GM12878 (cell line): ENCODE measurements at regions not wholly inside any gene's neighbourhood (a gene's known extent, or its start where the extent isn't known, plus 50 kb on each side); places are given as distances from the start of the nearest gene placed in this dataset.

ENCODE experiments used
- ATAC-seq: fragments of 200-7000 bp; cut with Tn5 transposase; 3 replicates; pipeline ENCODE4 v1.9.1; 2020; ENCODE audit warnings: mild to moderate bottlenecking, moderate library complexity
- BruUV-seq: library from RNA; stranded (reverse); fragments of 400-500 nt; replicated peaks from 2 replicates; lab custom pipeline; 2021; lab: Mats Ljungman, UMichigan
- CTCF ChIA-PET: fragments of 300-600 bp; sonication (Branson Sonifier 250); formaldehyde crosslinking; extraction: SDS; loops from one replicate; lab custom pipeline; 2021; ENCODE audit warnings: inconsistent platforms; lab: Yijun Ruan, JAX
- POLR2A ChIA-PET: fragments of 350-600 bp; formaldehyde crosslinking; extraction: SDS; loops from one replicate; lab custom pipeline; 2021; ENCODE audit warnings: inconsistent platforms; lab: Charles Lee
- RAD21 ChIA-PET: fragments of 300-600 bp; sonication (Branson Sonifier 250); formaldehyde crosslinking; loops from one replicate; lab custom pipeline; 2023; ENCODE audit warnings: antibody characterized with exemption; ENCODE audit not compliant: unreplicated experiment; lab: Charles Lee
- SMC1A ChIA-PET: fragments of 300-600 bp; sonication (Branson Sonifier 250); formaldehyde crosslinking; loops from one replicate; lab custom pipeline; 2023; ENCODE audit not compliant: unreplicated experiment, uncharacterized antibody; lab: Charles Lee
- DNase-seq: peaks from one replicate; pipeline ENCODE4 v3.0.0-alpha.2; 2011; ENCODE audit warnings: low read depth, low spot score
- FAIRE-seq: peaks from 3 replicates; lab custom pipeline; 2011; peaks lifted over from hg19 to GRCh38; lab: Jason Lieb, UNC
- H2AFZ ChIP-seq: 2 replicates; pipeline ENCODE4 v1.6.0; 2011; ENCODE audit warnings: low read depth, low read length, control low read depth; ENCODE audit not compliant: control insufficient read depth
- H3K27ac ChIP-seq: 2 replicates; pipeline ENCODE4 v1.5.1; 2011; ENCODE audit warnings: control low read depth; ENCODE audit not compliant: control insufficient read depth, insufficient read depth
- H3K27me3 ChIP-seq, 2 experiments: replicated peaks in 1 of 2; 2 replicates each; pipeline versions ENCODE4 v1.6.0 to v1.6.1; 2011; ENCODE audit warnings: low read length in 1 of 2; ENCODE audit not compliant: control insufficient read depth in 2 of 2, insufficient read depth in 2 of 2
- H3K36me3 ChIP-seq, 2 experiments: 2 replicates each; pipeline ENCODE4 v1.5.1; 2011; ENCODE audit warnings: low read length in 1 of 2; ENCODE audit not compliant: control insufficient read depth in 2 of 2, insufficient read depth in 2 of 2
- H3K4me1 ChIP-seq: 2 replicates; pipeline ENCODE4 v1.6.1; 2011; ENCODE audit warnings: mild to moderate bottlenecking, low read length, moderate library complexity, mixed read lengths; ENCODE audit not compliant: control insufficient read depth, insufficient read depth
- H3K4me2 ChIP-seq: 2 replicates; pipeline ENCODE4 v1.6.0; 2011; ENCODE audit warnings: control low read depth; ENCODE audit not compliant: control insufficient read depth, insufficient read depth
- H3K4me3 ChIP-seq: fragments of 200-600 bp; sonication (generic); 2 replicates; pipeline ENCODE4 v1.5.1; 2016
- H3K79me2 ChIP-seq: 2 replicates; pipeline ENCODE4 v1.6.0; 2011; ENCODE audit warnings: low read length; ENCODE audit not compliant: control insufficient read depth, insufficient read depth
- H3K9ac ChIP-seq: 2 replicates; pipeline ENCODE4 v1.8.0; 2011; ENCODE audit warnings: low read length, control low read depth, mixed read lengths; ENCODE audit not compliant: control insufficient read depth, insufficient read depth
- H3K9me3 ChIP-seq: replicated peaks from 3 replicates; pipeline ENCODE4 v1.5.1; 2011; ENCODE audit warnings: mild to moderate bottlenecking, low read length; ENCODE audit not compliant: control insufficient read depth, insufficient read depth
- H4K20me1 ChIP-seq: 2 replicates; pipeline ENCODE4 v1.6.0; 2011; ENCODE audit not compliant: control insufficient read depth, insufficient read depth
- CBX5 ChIP-seq: sonication (generic); IDR thresholded peaks from 2 replicates; pipeline ENCODE4 v1.6.1; 2016; ENCODE audit warnings: low read depth, moderate library complexity, mild to moderate bottlenecking, inconsistent platforms
- CEBPB ChIP-seq, 2 experiments: fragments of 150-350 bp in 1 of 2; IDR thresholded peaks; 2 replicates each; pipeline ENCODE4 v1.6.1; 2012 to 2014; ENCODE audit warnings: low read depth in 2 of 2, low read length in 2 of 2, borderline replicate concordance in 1 of 2, inconsistent platforms in 1 of 2
- CTCF ChIP-seq, 3 experiments: IDR thresholded peaks in 2 of 3; conservative IDR thresholded peaks in 1 of 3; 2 replicates each; pipeline ENCODE4 v1.5.1; 2011; ENCODE audit warnings: low read depth in 3 of 3, low read length in 3 of 3, mild to moderate bottlenecking in 3 of 3, control low read depth in 2 of 3, moderate library complexity in 2 of 3, inconsistent platforms in 1 of 3, mixed read lengths in 1 of 3; ENCODE audit not compliant: control insufficient read depth in 2 of 3, insufficient read depth in 1 of 3; ENCODE audit errors: extremely low read depth in 1 of 3
- EP300 ChIP-seq, 2 experiments: fragments of 150-350 bp in 1 of 2; IDR thresholded peaks; 2 replicates each; pipeline ENCODE4 v1.6.1; 2011 to 2012; ENCODE audit warnings: low read depth in 2 of 2, low read length in 2 of 2, borderline replicate concordance in 1 of 2, improper control_type of control experiment in 1 of 2, inconsistent platforms in 1 of 2; ENCODE audit not compliant: control insufficient read depth in 1 of 2
- ETV6 ChIP-seq, 2 experiments: fragments of 450-650 bp in 1 of 2; IDR thresholded peaks in 1 of 2; conservative IDR thresholded peaks in 1 of 2; 2 replicates each; pipeline ENCODE4 v1.6.1; 2014; ENCODE audit warnings: antibody characterized with exemption in 1 of 2, borderline replicate concordance in 1 of 2, low read depth in 1 of 2, mild to moderate bottlenecking in 1 of 2, moderate library complexity in 1 of 2
- EZH2 ChIP-seq: IDR thresholded peaks from 2 replicates; pipeline ENCODE4 v1.6.1; 2012; ENCODE audit warnings: low read depth, mild to moderate bottlenecking, control low read depth, inconsistent platforms, low read length, borderline replicate concordance; ENCODE audit not compliant: control insufficient read depth
- FOS ChIP-seq: IDR thresholded peaks from 3 replicates; pipeline ENCODE4 v1.6.1; 2011; ENCODE audit warnings: borderline replicate concordance; ENCODE audit not compliant: insufficient read length; ENCODE audit errors: extremely low read depth
- GABPA ChIP-seq: IDR thresholded peaks from 2 replicates; pipeline ENCODE4 v1.6.1; 2014; ENCODE audit warnings: antibody characterized with exemption, low read depth, mild to moderate bottlenecking, inconsistent platforms
- HDAC6 ChIP-seq: fragments of 200-600 bp; sonication (generic); IDR thresholded peaks from one replicate; pipeline ENCODE4 v1.8.0; 2017; ENCODE audit warnings: antibody characterized with exemption; ENCODE audit not compliant: unreplicated experiment
- HDGF ChIP-seq: fragments of 450-650 bp; IDR thresholded peaks from 2 replicates; pipeline ENCODE4 v1.6.1; 2016; ENCODE audit warnings: antibody characterized with exemption
- MYB ChIP-seq: fragments of 150-350 bp; IDR thresholded peaks from 2 replicates; pipeline ENCODE4 v1.6.1; 2014; ENCODE audit warnings: mild to moderate bottlenecking, low read depth, low read length, borderline replicate concordance
- NKRF ChIP-seq: fragments of 450-650 bp; conservative IDR thresholded peaks from 2 replicates; pipeline ENCODE4 v1.6.1; 2017; ENCODE audit warnings: mild to moderate bottlenecking, moderate library complexity
- NR2C1 ChIP-seq: fragments of 450-650 bp; IDR thresholded peaks from 2 replicates; pipeline ENCODE4 v1.6.1; 2017; ENCODE audit warnings: antibody characterized with exemption, mild to moderate bottlenecking, moderate library complexity
- POU2F2 ChIP-seq: IDR thresholded peaks from 3 replicates; pipeline ENCODE4 v1.6.1; 2011; ENCODE audit warnings: low read depth, mild to moderate bottlenecking, low read length, borderline replicate concordance
- RAD21 ChIP-seq: IDR thresholded peaks from 2 replicates; pipeline ENCODE4 v1.6.1; 2011; ENCODE audit warnings: mild to moderate bottlenecking, low read depth, low read length, moderate library complexity; ENCODE audit not compliant: insufficient read depth
- RCOR1 ChIP-seq: conservative IDR thresholded peaks from 2 replicates; pipeline ENCODE4 v1.6.1; 2012; ENCODE audit warnings: low read depth, low read length, improper control_type of control experiment
- SREBF1 ChIP-seq: IDR thresholded peaks from 2 replicates; pipeline ENCODE4 v1.6.1; 2012; ENCODE audit warnings: mild to moderate bottlenecking, low read length
- WRNIP1 ChIP-seq: IDR thresholded peaks from 2 replicates; pipeline ENCODE4 v1.6.1; 2011; ENCODE audit warnings: low read depth, low read length, improper control_type of control experiment, borderline replicate concordance
- ZNF217 ChIP-seq: fragments of 450-650 bp; IDR thresholded peaks from 2 replicates; pipeline ENCODE4 v1.6.1; 2017; ENCODE audit warnings: antibody characterized with exemption, mild to moderate bottlenecking
- WGBS: methylation state at CpG from one replicate; pipeline ENCODE4 v1.1.6; 2016; ENCODE audit warnings: low lambda C conversion rate; ENCODE audit not compliant: insufficient replicate concordance, insufficient coverage; ENCODE audit errors: missing lambda C conversion rate; 5-methylcytosine and 5-hydroxymethylcytosine counted together
- in situ Hi-C: fragments of 300-500 bp; cut with MboI; formaldehyde crosslinking; loops from 9 replicates; pipeline ENCODE4 v1.14.3; 2018; ENCODE audit warnings: mixed read lengths
- intact Hi-C: fragments of 100-400 bp; cut with micrococcal nuclease; formaldehyde crosslinking; loops from one replicate; pipeline ENCODE4 v1.14.2; 2022; ENCODE audit not compliant: unreplicated experiment

- ChIA-PET POLR2A (no interaction called here), SMC1A (no interaction called here), RAD21 (no interaction called here), CTCF (no interaction called here)
- Histone ChIP-seq H3K4me1 (no peaks in the 10 kb centered on the region), H3K27ac (no peak overlapping the region), H3K4me3 (no peak overlapping the region), H3K79me2 (no peaks in the 10 kb centered on the region), H3K36me3 (no peaks in the 10 kb centered on the region), H3K9me3 (no peaks in the 10 kb centered on the region), H4K20me1 (no peaks in the 10 kb centered on the region), H3K4me2 (no peak overlapping the region), H3K9ac (no peak overlapping the region), H3K27me3 (no peaks in the 10 kb centered on the region), H2AFZ (no peak overlapping the region)
- BruUV-seq = no TSS peak
- 46% methylated on average over 2 of the region's 2 CpGs for WGBS
- no peak for DNase-seq
- intact Hi-C loops (no loop called here), in situ Hi-C loops (no loop called here)
- no peak for ATAC-seq
- FAIRE-seq = no peak
- TF ChIP-seq NR2C1 = no peak
- TF ChIP-seq RCOR1 = no peak
- TF ChIP-seq HDGF = no peak
- no peak for TF ChIP-seq HDAC6
- TF ChIP-seq POU2F2 = no peak
- TF ChIP-seq ETV6 (conservative IDR thresholded peaks at IDR 0.05 in 1 of 2, IDR thresholded peaks at IDR 0.05 in 1 of 2; ENCODE audit: borderline replicate concordance in 1 of 2, low read depth in 1 of 2) = no peak
- TF ChIP-seq EP300 (IDR thresholded peaks at IDR 0.05; ENCODE audit: borderline replicate concordance in 1 of 2, control insufficient read depth in 1 of 2, low read depth in 2 of 2, low read length in 2 of 2) = no peak
- TF ChIP-seq FOS = no peak
- TF ChIP-seq ZNF217 = no peak
- TF ChIP-seq GABPA = no peak
- no peak for TF ChIP-seq WRNIP1
- no peak for TF ChIP-seq CEBPB (IDR thresholded peaks at IDR 0.05; ENCODE audit: borderline replicate concordance in 1 of 2, low read depth in 2 of 2, low read length in 2 of 2)
- TF ChIP-seq NKRF = no peak
- no peak for TF ChIP-seq CBX5
- no peak for TF ChIP-seq EZH2
- no peak for TF ChIP-seq CTCF (IDR thresholded peaks at IDR 0.05 in 2 of 3, conservative IDR thresholded peaks at IDR 0.05 in 1 of 3; ENCODE audit: control insufficient read depth in 2 of 3, extremely low read depth in 1 of 3, insufficient read depth in 1 of 3, low read depth in 3 of 3, low read length in 3 of 3)
- no peak for TF ChIP-seq RAD21
- no peak for TF ChIP-seq SREBF1
- TF ChIP-seq MYB = no peak
These were observed 360.3 kb downstream of the FOXG1 start for GRCh38 chr14:29126865-29127264.
